GM12873 (cell line): ENCODE measurements at regions not wholly inside any gene's neighbourhood (a gene's known extent, or its start where the extent isn't known, plus 50 kb on each side); places are given as distances from the start of the nearest gene placed in this dataset.

ENCODE experiments used
- CTCF ChIP-seq: IDR thresholded peaks from 2 replicates; pipeline ENCODE4 v1.5.1; 2012; ENCODE audit warnings: low read depth, mild to moderate bottlenecking, moderate library complexity, low read length, control low read depth; ENCODE audit not compliant: insufficient read depth; ENCODE audit errors: missing control alignments

GRCh38 chr5:56310711-56311204 lies 77.6 kb upstream of the ANKRD55 start:
- TF ChIP-seq CTCF, result no peak

GRCh38 chr5:56309262-56309826 lies 76.2 kb upstream of the ANKRD55 start:
- TF ChIP-seq CTCF, result no peak

- TF ChIP-seq CTCF, result no peak
Observed at GRCh38 chr5:56307714-56308333, 74.7 kb upstream of the ANKRD55 start.

- no peak for TF ChIP-seq CTCF
Observed at GRCh38 chr5:56306433-56307150, 73.5 kb upstream of the ANKRD55 start.

- TF ChIP-seq CTCF, result no peak
Observed at GRCh38 chr5:56305001-56305950, 72.1 kb upstream of the ANKRD55 start.

GRCh38 chr5:56303511-56303910 lies 70.4 kb upstream of the ANKRD55 start:
- no peak for TF ChIP-seq CTCF
